Kidney epithelial cell (primary cell): ENCODE measurements at regions not wholly inside any gene's neighbourhood (a gene's known extent, or its start where the extent isn't known, plus 50 kb on each side); places are given as distances from the start of the nearest gene placed in this dataset.
"Not testable (repeated sequence)": the region's sequence is repeated elsewhere in the genome, so short reads cannot be mapped to it uniquely, and the experiment has no call there.

Experiments used
- DNase-seq: peaks from one replicate; pipeline ENCODE4 v3.0.0-alpha.2; 2010; ENCODE audit warnings: low read depth
- H3K27me3 ChIP-seq: 2 replicates; pipeline ENCODE4 v1.6.0; 2011; ENCODE audit warnings: low read length; ENCODE audit not compliant: control insufficient read depth, insufficient read depth
- H3K36me3 ChIP-seq: 2 replicates; pipeline ENCODE4 v1.5.1; 2011; ENCODE audit warnings: low read length; ENCODE audit not compliant: control insufficient read depth, insufficient read depth
- H3K4me3 ChIP-seq: 2 replicates; pipeline ENCODE4 v1.5.1; 2011; ENCODE audit warnings: low read depth, mild to moderate bottlenecking, control low read depth, low read length
- CTCF ChIP-seq: IDR thresholded peaks from 2 replicates; pipeline ENCODE4 v1.5.1; 2011; ENCODE audit warnings: mild to moderate bottlenecking, moderate library complexity, low read length, control low read depth, inconsistent platforms; ENCODE audit not compliant: insufficient read depth, poor library complexity, severe bottlenecking

- DNase-seq, result no peak
- no peak for TF ChIP-seq CTCF
- no peaks in the 10 kb centered on the region for H3K27me3 ChIP-seq
- H3K36me3 ChIP-seq, result no peaks in the 10 kb centered on the region
- H3K4me3 ChIP-seq, result no peak overlapping the region
These were observed 366.8 kb downstream of the VRK1 start for GRCh38 chr14:97164021-97164420.

GRCh38 chr14:97166497-97166896, 369.3 kb downstream of the VRK1 start:
- Histone ChIP-seq H3K4me3 (no peak overlapping the region), H3K27me3 (no peaks in the 10 kb centered on the region), H3K36me3 (no peaks in the 10 kb centered on the region)
- no peak for TF ChIP-seq CTCF
- no peak for DNase-seq

- H3K27me3 ChIP-seq, DNase-seq, H3K36me3 ChIP-seq, H3K4me3 ChIP-seq: not testable (repeated sequence)
These were observed 370.4 kb downstream of the VRK1 start for GRCh38 chr14:97167577-97167976.

- H3K36me3 ChIP-seq, result no peaks in the 10 kb centered on the region
- TF ChIP-seq CTCF, result no peak
- DNase-seq, result no peak
- H3K27me3 ChIP-seq, result no peaks in the 10 kb centered on the region
- no peak overlapping the region for H3K4me3 ChIP-seq
These were observed 375.5 kb downstream of the VRK1 start for GRCh38 chr14:97172644-97173043.

- no peaks in the 10 kb centered on the region for H3K36me3 ChIP-seq
- TF ChIP-seq CTCF, result peak; percentile 27
- H3K27me3 ChIP-seq, result no peaks in the 10 kb centered on the region
- no peak overlapping the region for H3K4me3 ChIP-seq
- DNase-seq, result no peak
These were observed 379.8 kb downstream of the VRK1 start for GRCh38 chr14:97177016-97177415.

- no peaks in the 10 kb centered on the region for H3K27me3 ChIP-seq
- DNase-seq, result no peak
- no peak for TF ChIP-seq CTCF
- no peak overlapping the region for H3K4me3 ChIP-seq
- H3K36me3 ChIP-seq, result no peaks in the 10 kb centered on the region
These were observed 380.5 kb downstream of the VRK1 start for GRCh38 chr14:97177635-97178034.
